Uterus (tissue), 3 donors: ENCODE measurements at regions not wholly inside any gene's neighbourhood (a gene's known extent, or its start where the extent isn't known, plus 50 kb on each side); places are given as distances from the start of the nearest gene placed in this dataset.

Experiments
- DNase-seq, 2 donors: peaks; one replicate each; pipeline ENCODE4 v3.0.0-alpha.2; 2019 to 2020
- H3K27ac ChIP-seq, 2 donors: fragments of 200-600 bp; sonication (generic); 1 replicate in 1 of 2; 2 replicates in 1 of 2; pipeline ENCODE4 v1.5.1; 2016 to 2018
- H3K27me3 ChIP-seq, 2 donors: fragments of 200-600 bp; sonication (generic); one replicate each; pipeline ENCODE4 v1.5.1; 2018 to 2019; ENCODE audit warnings: control low read depth in 1 of 2
- H3K36me3 ChIP-seq, 2 donors: fragments of 200-600 bp; sonication (generic); one replicate each; pipeline ENCODE4 v1.5.1; 2019; ENCODE audit warnings: control low read depth in 1 of 2
- H3K4me1 ChIP-seq, 2 donors: fragments of 200-600 bp; sonication (generic); one replicate each; pipeline ENCODE4 v1.5.1; 2018 to 2019; ENCODE audit warnings: control low read depth in 1 of 2
- H3K4me3 ChIP-seq, 2 donors: fragments of 200-600 bp; sonication (generic); 1 replicate in 1 of 2; 2 replicates in 1 of 2; pipeline ENCODE4 v1.5.1; 2018 to 2019; ENCODE audit warnings: mild to moderate bottlenecking in 1 of 2
- H3K9me3 ChIP-seq, 2 donors: fragments of 200-600 bp; sonication (generic); one replicate each; pipeline ENCODE4 v1.5.1; 2019; ENCODE audit warnings: control low read depth in 1 of 2
- POLR2A ChIP-seq, 2 donors: fragments of 450-650 bp; IDR thresholded peaks; one replicate each; pipeline ENCODE4 v1.6.1; 2016; ENCODE audit warnings: antibody characterized with exemption in 2 of 2, mild to moderate bottlenecking in 1 of 2, moderate library complexity in 1 of 2
- intact Hi-C: fragments of 100-400 bp; cut with DNase I; formaldehyde crosslinking; loops from one replicate; pipeline ENCODE4 v1.15.1; 2023; ENCODE audit warnings: low total_unique reads
- TF ChIP-seq, protein P1 (sequence below), 4 experiments: fragments of 200-600 bp in 2 of 4; fragments of 450-650 bp in 2 of 4; sonication (generic) in 2 of 4; IDR thresholded peaks; one replicate each; pipeline ENCODE4 v1.5.1; 2016 to 2019; ENCODE audit warnings: antibody characterized with exemption in 4 of 4, mild to moderate bottlenecking in 2 of 4, moderate library complexity in 1 of 4
- donor health status: DM: yes; HTN: yes; CAD: no.

- H3K36me3 ChIP-seq, result no peaks in the 10 kb centered on the region
- H3K27ac ChIP-seq, result no peak overlapping the region
- intact Hi-C loops, result no loop called here
- TF ChIP-seq, protein P1, sequence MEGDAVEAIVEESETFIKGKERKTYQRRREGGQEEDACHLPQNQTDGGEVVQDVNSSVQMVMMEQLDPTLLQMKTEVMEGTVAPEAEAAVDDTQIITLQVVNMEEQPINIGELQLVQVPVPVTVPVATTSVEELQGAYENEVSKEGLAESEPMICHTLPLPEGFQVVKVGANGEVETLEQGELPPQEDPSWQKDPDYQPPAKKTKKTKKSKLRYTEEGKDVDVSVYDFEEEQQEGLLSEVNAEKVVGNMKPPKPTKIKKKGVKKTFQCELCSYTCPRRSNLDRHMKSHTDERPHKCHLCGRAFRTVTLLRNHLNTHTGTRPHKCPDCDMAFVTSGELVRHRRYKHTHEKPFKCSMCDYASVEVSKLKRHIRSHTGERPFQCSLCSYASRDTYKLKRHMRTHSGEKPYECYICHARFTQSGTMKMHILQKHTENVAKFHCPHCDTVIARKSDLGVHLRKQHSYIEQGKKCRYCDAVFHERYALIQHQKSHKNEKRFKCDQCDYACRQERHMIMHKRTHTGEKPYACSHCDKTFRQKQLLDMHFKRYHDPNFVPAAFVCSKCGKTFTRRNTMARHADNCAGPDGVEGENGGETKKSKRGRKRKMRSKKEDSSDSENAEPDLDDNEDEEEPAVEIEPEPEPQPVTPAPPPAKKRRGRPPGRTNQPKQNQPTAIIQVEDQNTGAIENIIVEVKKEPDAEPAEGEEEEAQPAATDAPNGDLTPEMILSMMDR (IDR thresholded peaks at IDR 0.05), result no peak
- no peak for TF ChIP-seq POLR2A (IDR thresholded peaks at IDR 0.05)
- no peaks in the 10 kb centered on the region for H3K27me3 ChIP-seq
- H3K9me3 ChIP-seq, result no peaks in the 10 kb centered on the region
- DNase-seq, result no peak
- H3K4me3 ChIP-seq, result no peak overlapping the region
- no peaks in the 10 kb centered on the region for H3K4me1 ChIP-seq
Measured at GRCh38 chr1:96329121-96329520, 392.5 kb upstream of the PTBP2 start.

- TF ChIP-seq, protein P1 (IDR thresholded peaks at IDR 0.05), result no peak
- TF ChIP-seq POLR2A (IDR thresholded peaks at IDR 0.05), result no peak
- Histone ChIP-seq H3K27ac (no peak overlapping the region), H3K9me3 (no peaks in the 10 kb centered on the region), H3K4me1 (no peaks in the 10 kb centered on the region), H3K36me3 (no peaks in the 10 kb centered on the region), H3K27me3 (no peaks in the 10 kb centered on the region), H3K4me3 (no peak overlapping the region)
- intact Hi-C loops, result no loop called here
- DNase-seq, result no peak
Measured at GRCh38 chr1:96331596-96331995, 390.0 kb upstream of the PTBP2 start.

DNA sequence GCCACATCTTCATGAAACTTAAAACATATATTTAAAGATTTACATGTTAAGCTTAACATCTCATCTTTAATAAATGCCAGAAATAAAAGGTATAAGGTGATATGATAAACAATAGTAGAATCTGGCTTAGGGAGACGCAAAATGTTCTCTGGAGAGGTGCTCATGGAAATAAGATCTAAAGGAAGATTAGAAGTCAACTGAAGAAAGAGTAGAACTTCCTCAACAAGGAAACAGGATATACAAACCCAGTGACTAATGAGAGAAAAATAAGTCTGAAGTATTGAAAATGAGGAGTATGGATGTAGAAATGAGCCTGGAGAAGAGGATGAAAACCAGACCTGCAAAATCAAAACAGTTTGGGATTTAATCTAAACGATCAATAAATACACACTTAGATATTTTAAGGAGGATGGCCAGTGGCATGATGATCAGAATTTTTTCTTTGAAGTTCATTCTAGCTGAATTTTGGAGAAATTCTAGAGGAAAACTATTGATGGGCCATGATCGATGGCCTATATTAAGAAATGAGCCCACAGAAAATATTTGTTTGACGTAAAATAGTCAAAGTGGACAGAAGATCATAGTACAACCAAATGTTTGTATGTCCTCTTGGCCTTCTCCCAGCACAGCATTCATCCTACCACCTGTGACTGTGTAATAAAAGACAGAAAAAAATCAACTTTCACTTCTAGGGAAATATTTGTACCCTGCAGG is 387.9 kb upstream of the PTBP2 start:
- Histone ChIP-seq H3K4me3 (no peak overlapping the region), H3K9me3 (no peaks in the 10 kb centered on the region), H3K27ac (no peak overlapping the region), H3K27me3 (no peaks in the 10 kb centered on the region), H3K36me3 (no peaks in the 10 kb centered on the region), H3K4me1 (no peaks in the 10 kb centered on the region)
- no peak for DNase-seq
- intact Hi-C loops, result no loop called here
- TF ChIP-seq, protein P1 (IDR thresholded peaks at IDR 0.05), result no peak
- no peak for TF ChIP-seq POLR2A (IDR thresholded peaks at IDR 0.05)

GRCh38 chr1:96334236-96334557 is 387.4 kb upstream of the PTBP2 start:
- H3K27ac ChIP-seq, result no peak overlapping the region
- H3K27me3 ChIP-seq, result no peaks in the 10 kb centered on the region
- H3K4me1 ChIP-seq, result no peaks in the 10 kb centered on the region
- no peak overlapping the region for H3K4me3 ChIP-seq
- DNase-seq, result no peak
- no peaks in the 10 kb centered on the region for H3K9me3 ChIP-seq
- intact Hi-C loops, result no loop called here
- no peaks in the 10 kb centered on the region for H3K36me3 ChIP-seq
- TF ChIP-seq POLR2A (IDR thresholded peaks at IDR 0.05), result no peak
- TF ChIP-seq, protein P1 (IDR thresholded peaks at IDR 0.05), result no peak

DNA sequence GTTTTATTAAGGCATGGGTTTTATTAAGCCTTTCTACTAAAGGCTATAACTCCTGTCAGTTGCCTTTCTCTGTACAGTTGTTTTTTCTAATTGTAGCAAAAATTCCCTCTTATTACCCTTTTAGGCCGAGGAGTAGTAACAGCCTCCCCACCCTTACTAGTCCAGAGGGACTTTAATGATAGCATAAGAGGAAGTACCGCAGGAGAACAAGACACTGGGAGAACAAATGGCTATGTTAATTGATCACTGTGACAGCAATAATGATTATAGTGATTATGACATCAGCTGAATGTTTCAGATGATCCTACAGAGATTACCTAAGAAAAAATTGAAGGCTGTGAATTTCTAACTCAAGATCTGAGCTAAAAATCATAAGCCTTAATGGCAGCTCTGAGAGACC is 383.0 kb upstream of the PTBP2 start:
- H3K27me3 ChIP-seq, result no peaks in the 10 kb centered on the region
- TF ChIP-seq, protein P1 (IDR thresholded peaks at IDR 0.05), result no peak
- no peak for TF ChIP-seq POLR2A (IDR thresholded peaks at IDR 0.05)
- intact Hi-C loops, result no loop called here
- no peaks in the 10 kb centered on the region for H3K4me1 ChIP-seq
- no peak overlapping the region for H3K4me3 ChIP-seq
- no peaks in the 10 kb centered on the region for H3K36me3 ChIP-seq
- no peak overlapping the region for H3K27ac ChIP-seq
- no peak for DNase-seq
- no peaks in the 10 kb centered on the region for H3K9me3 ChIP-seq
